ENCODE measurements at regions not wholly inside any gene's neighbourhood (a gene's known extent, or its start where the extent isn't known, plus 50 kb on each side); places are given as distances from the start of the nearest gene placed in this dataset.

- DNase-seq: no peak
Observed at GRCh38 chr4:77367638-77368037, 210.6 kb downstream of the CCNG2 start.

- DNase-seq: no peak
Observed at GRCh38 chr4:77372375-77372774, 215.4 kb downstream of the CCNG2 start.

GRCh38 chr4:77375866-77376607 is 219.0 kb downstream of the CCNG2 start:
- no peak for DNase-seq

GRCh38 chr4:77376788-77377460 is 219.9 kb downstream of the CCNG2 start:
- no peak for DNase-seq

- DNase-seq: no peak
Observed at GRCh38 chr4:77384094-77384493, 221.5 kb upstream of the CXCL13 start.

- peak; percentile 90 for DNase-seq
Observed at GRCh38 chr4:77385124-77385969, 220.3 kb upstream of the CXCL13 start.

- DNase-seq: no peak
Observed at GRCh38 chr4:77393996-77394395, 211.6 kb upstream of the CXCL13 start.

GRCh38 chr4:77395481-77395880 is 210.1 kb upstream of the CXCL13 start:
- no peak for DNase-seq

GRCh38 chr4:77398256-77398655 is 207.4 kb upstream of the CXCL13 start:
- DNase-seq: no peak

GRCh38 chr4:77399831-77400230 is 205.8 kb upstream of the CXCL13 start:
- no peak for DNase-seq

- peak; percentile 77 for DNase-seq
Observed at GRCh38 chr4:77413766-77414165, 191.9 kb upstream of the CXCL13 start.

- DNase-seq: no peak
Observed at GRCh38 chr4:77415689-77416088, 189.9 kb upstream of the CXCL13 start.

- DNase-seq: peak; percentile 56
Observed at GRCh38 chr4:77418333-77418732, 187.3 kb upstream of the CXCL13 start.

- no peak for DNase-seq
Observed at GRCh38 chr4:77430847-77431246, 174.8 kb upstream of the CXCL13 start.

- DNase-seq: peak; percentile 76
Observed at GRCh38 chr4:77431546-77431945, 174.1 kb upstream of the CXCL13 start.

- DNase-seq: no peak
Observed at GRCh38 chr4:77432717-77433417, 172.8 kb upstream of the CXCL13 start.

- DNase-seq: peak; percentile 82
Observed at GRCh38 chr4:77433418-77433733, 172.2 kb upstream of the CXCL13 start.

GRCh38 chr4:77434299-77435092 is 171.1 kb upstream of the CXCL13 start:
- DNase-seq: no peak

GRCh38 chr4:77437079-77437478 is 168.5 kb upstream of the CXCL13 start:
- DNase-seq: no peak

GRCh38 chr4:77438549-77438948 is 167.1 kb upstream of the CXCL13 start:
- no peak for DNase-seq

GRCh38 chr4:77443941-77444340 is 161.7 kb upstream of the CXCL13 start:
- DNase-seq: peak; percentile 65

- DNase-seq: no peak
Observed at GRCh38 chr4:77445823-77446222, 159.8 kb upstream of the CXCL13 start.

Measured in tongue (tissue), 1 donor.